Fibroblast of pulmonary artery (primary cell): ENCODE measurements at regions not wholly inside any gene's neighbourhood (a gene's known extent, or its start where the extent isn't known, plus 50 kb on each side); places are given as distances from the start of the nearest gene placed in this dataset.

Experiments
- DNase-seq: peaks from one replicate; pipeline ENCODE4 v3.0.0-alpha.2; 2010; ENCODE audit warnings: low read depth
- H3K4me3 ChIP-seq: replicated peaks from 2 replicates; pipeline ENCODE4 v1.5.1; 2011; ENCODE audit warnings: low read depth, mild to moderate bottlenecking, control low read depth, low read length, moderate library complexity
- CTCF ChIP-seq: IDR thresholded peaks from 2 replicates; pipeline ENCODE4 v1.5.1; 2011; ENCODE audit warnings: mild to moderate bottlenecking, control low read depth, low read length, inconsistent platforms; ENCODE audit errors: missing control alignments

GRCh38 chr1:8111560-8111959 is 85.5 kb upstream of the ERRFI1 start:
- no peak overlapping the region for H3K4me3 ChIP-seq
- DNase-seq: no peak
- TF ChIP-seq CTCF: no peak

- TF ChIP-seq CTCF: no peak
- DNase-seq: no peak
- no peak overlapping the region for H3K4me3 ChIP-seq
Observed at GRCh38 chr1:8109216-8109615, 83.1 kb upstream of the ERRFI1 start.

GRCh38 chr1:8107897-8108296 is 81.8 kb upstream of the ERRFI1 start:
- no peak overlapping the region for H3K4me3 ChIP-seq
- no peak for TF ChIP-seq CTCF

GRCh38 chr1:8104278-8105236 is 78.4 kb upstream of the ERRFI1 start:
- H3K4me3 ChIP-seq: no peak overlapping the region
- TF ChIP-seq CTCF: no peak
- no peak for DNase-seq

More at GRCh38 chr1:8107897-8108296, 81.8 kb upstream of the ERRFI1 start:
- no peak for DNase-seq

- TF ChIP-seq CTCF: no peak
- DNase-seq: no peak
- no peak overlapping the region for H3K4me3 ChIP-seq
Observed at GRCh38 chr1:8097908-8098307, 71.8 kb upstream of the ERRFI1 start.

GRCh38 chr1:8097077-8097799 is 71.1 kb upstream of the ERRFI1 start:
- no peak for TF ChIP-seq CTCF
- DNase-seq: peak; percentile 86

More at GRCh38 chr1:8097077-8097799, 71.1 kb upstream of the ERRFI1 start:
- H3K4me3 ChIP-seq: no peak overlapping the region
